Right ventricle myocardium superior (tissue), 1 donor: ENCODE measurements at regions not wholly inside any gene's neighbourhood (a gene's known extent, or its start where the extent isn't known, plus 50 kb on each side); places are given as distances from the start of the nearest gene placed in this dataset.
"Not testable (repeated sequence)": the region's sequence is repeated elsewhere in the genome, so short reads cannot be mapped to it uniquely, and the experiment has no call there.

Experiments used
- ATAC-seq: fragments of 200-7000 bp; cut with Tn5 transposase; one replicate; pipeline ENCODE4 v1.9.1; 2020; ENCODE audit warnings: mild to moderate bottlenecking; ENCODE audit not compliant: poor library complexity
- DNase-seq: peaks from one replicate; pipeline ENCODE4 v3.0.0-alpha.2; 2020
- intact Hi-C: fragments of 100-400 bp; cut with DNase I; formaldehyde crosslinking; loops from one replicate; pipeline ENCODE4 v1.11.2; 2022
- donor health status: DM: no; HTN: yes; CAD: no; lungs with severe emphysema.

DNA sequence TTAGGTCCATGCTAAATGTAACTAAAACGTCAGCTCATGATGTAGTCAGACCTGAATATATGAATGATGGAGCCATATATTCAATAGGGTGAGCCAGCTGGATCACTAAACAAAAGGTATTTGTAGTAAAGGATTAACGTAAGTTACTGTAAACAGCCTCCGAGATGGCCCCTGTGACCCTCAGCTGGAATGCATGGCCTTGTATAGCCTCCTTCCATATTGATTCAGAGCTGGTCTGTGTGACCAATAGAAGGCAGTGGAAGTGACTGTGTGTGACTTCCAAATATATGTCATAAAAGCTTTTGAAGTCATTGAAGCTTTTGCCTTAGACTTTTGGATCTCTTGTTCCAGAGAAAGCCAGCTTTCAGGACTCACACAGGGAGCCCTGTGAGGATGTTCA is 154.4 kb upstream of the CHD1 start:
- ATAC-seq (no peak), DNase-seq (no peak)
- intact Hi-C loops, result no loop called here

DNA sequence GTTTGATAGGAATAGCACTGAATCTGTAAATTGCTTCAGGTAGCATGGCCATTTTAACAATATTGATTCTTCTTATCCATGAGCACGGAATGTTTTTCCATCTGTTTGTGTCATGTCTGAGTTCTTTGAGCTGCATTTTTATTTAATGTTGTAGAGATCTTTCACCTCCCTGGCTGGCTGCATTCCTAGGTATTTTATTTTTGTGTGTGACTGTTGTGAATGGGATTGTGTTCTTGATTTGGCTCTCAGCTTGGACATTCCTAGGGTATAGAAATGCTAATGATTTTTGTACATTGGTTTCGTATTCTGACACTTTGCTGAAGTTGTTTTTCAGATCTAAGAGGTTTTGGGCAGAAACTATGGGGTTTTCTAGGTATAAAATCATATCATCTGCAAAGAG is 152.9 kb upstream of the CHD1 start:
- ATAC-seq (no peak), DNase-seq (no peak)
- intact Hi-C loops, result no loop called here

- DNase-seq, result no peak
- no peak for ATAC-seq
- intact Hi-C loops, result no loop called here
Measured at GRCh38 chr5:99076723-99077640, 148.2 kb upstream of the CHD1 start.

DNA sequence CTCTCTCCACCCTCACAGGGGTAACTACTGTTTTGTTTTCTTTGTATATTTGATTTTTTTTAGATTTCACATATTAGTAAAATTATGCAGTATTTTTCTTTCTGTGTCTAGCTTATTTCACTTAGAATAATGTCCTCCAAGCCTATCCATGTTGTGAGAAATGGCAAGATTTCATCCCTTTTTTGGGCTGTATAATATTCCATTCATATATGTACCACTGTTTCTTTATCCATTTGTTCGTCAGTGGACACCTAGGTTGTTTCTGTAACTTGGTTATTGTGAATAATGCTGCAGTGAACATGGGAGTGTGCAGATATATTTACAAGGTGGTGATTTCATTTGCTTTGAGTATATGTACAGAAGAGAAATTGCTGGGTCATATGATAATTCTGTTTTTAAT is 144.0 kb upstream of the CHD1 start:
- intact Hi-C loops, result no loop called here
- DNase-seq (no peak), ATAC-seq (no peak)

- intact Hi-C loops, result no loop called here
- no peak for ATAC-seq
Measured at GRCh38 chr5:99070822-99071221, 142.0 kb upstream of the CHD1 start.

GRCh38 chr5:99070362-99070761 is 141.6 kb upstream of the CHD1 start:
- no peak for DNase-seq
- no peak for ATAC-seq
- intact Hi-C loops, result no loop called here

More at GRCh38 chr5:99070822-99071221, 142.0 kb upstream of the CHD1 start:
- DNase-seq, result no peak

- DNase-seq (no peak), ATAC-seq (no peak)
- intact Hi-C loops, result no loop called here
Measured at GRCh38 chr5:99068944-99069650, 140.3 kb upstream of the CHD1 start.

DNA sequence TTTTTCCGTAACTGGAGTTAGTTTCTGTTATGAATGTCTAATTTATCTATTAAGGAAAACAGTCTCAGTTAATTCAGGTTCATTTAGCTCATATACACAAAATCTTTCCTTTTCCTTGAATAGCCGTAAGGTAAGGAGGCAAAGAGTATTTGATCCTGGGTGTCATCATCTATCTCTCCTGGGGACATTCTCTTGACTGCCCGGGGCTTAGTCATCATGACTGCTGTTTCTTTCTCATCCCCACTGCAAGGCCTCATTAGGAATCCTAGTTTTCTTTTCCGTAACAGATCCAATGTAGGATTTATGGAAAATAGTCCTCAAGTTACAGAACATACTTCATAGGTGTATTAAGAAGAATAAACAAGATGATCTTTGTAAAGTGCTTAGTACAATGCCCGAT is 134.9 kb upstream of the CHD1 start:
- ATAC-seq (no peak), DNase-seq (no peak)
- intact Hi-C loops, result no loop called here

DNA sequence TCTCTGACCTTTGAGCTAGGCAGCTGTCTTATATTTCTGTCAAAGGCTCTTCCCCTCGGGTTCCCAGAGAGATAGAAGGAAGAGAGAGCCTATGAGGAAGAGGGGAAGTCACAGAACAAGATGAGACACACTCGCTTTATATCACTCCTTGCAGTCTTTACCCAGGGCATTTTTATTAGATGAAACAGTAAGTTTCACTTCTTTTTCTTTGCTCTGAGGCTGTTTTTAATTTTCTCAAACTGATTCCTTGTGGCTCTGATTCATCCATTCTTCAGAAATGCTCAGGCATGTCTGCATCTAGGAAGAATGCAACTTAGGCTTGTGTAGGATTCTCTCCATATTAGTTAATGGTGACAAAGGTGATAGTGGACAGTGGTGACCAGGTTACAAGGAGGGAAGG is 132.9 kb upstream of the CHD1 start:
- intact Hi-C loops, result no loop called here
- DNase-seq, result no peak
- ATAC-seq, result no peak

DNA sequence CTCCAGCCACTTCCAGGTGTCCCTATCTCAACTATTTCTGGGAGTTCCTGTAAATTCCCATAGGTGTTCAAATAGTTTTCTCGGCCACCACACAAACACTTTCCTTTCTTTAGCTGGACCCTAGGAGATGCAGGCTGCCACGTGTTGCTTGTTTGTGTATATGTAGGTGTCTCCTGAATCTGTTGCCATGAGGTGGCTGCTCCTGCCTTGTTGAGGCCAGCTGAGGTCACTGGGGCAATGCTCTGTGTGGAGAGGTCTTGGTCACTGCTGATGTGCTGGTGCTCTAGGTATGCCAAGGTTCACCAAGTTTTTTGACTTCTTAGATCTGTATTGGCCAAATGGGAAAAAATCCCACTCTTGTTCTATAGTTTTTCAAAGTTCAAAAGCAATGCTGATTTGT is 132.5 kb upstream of the CHD1 start:
- no peak for ATAC-seq
- DNase-seq, result no peak
- intact Hi-C loops, result no loop called here

GRCh38 chr5:99060306-99061261 is 131.8 kb upstream of the CHD1 start:
- intact Hi-C loops, result no loop called here
- ATAC-seq, result peak; percentile 58
- DNase-seq, result peak; percentile 83

DNA sequence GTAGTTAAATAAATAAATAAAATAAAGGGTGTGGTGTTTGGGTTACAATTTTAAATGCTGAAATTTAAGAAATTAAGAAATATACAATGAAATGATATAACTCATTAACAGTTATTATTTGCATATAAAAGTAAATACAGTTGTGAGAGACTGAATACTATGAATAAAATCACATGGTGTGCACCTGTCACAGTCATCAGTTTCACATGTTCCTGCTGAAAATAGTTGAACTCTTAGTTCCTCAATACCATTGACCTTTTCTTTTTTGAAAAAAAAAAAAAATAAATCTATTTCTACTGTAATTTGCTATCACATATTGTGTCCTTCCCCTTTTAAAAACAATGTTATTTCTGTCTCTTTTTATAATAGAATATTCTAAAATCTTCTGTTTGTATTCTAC is 130.9 kb upstream of the CHD1 start:
- DNase-seq (no peak), ATAC-seq (no peak)
- intact Hi-C loops, result no loop called here

DNA sequence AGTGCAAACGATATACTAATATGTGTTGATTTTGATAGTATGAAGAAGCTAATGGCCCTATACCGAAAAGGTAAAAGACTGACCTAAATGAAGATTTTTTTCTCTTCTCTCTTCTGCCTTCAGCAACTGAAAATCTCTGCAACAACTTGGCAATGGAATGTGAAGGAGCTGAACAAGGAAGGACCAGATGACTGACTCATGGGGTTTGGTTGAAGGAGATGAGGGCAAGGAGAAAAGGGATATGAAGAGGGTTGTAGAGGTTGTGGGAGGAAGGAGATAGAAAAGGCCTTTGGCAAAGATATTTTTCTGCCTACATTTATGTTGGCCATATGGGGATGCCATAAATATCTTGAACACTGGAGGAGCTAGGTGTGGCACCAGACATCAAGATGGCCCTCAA is 129.7 kb upstream of the CHD1 start:
- no peak for ATAC-seq
- intact Hi-C loops, result no loop called here
- no peak for DNase-seq

- DNase-seq (no peak), ATAC-seq (no peak)
- intact Hi-C loops, result no loop called here
Measured at GRCh38 chr5:99054972-99055371, 126.2 kb upstream of the CHD1 start.

DNA sequence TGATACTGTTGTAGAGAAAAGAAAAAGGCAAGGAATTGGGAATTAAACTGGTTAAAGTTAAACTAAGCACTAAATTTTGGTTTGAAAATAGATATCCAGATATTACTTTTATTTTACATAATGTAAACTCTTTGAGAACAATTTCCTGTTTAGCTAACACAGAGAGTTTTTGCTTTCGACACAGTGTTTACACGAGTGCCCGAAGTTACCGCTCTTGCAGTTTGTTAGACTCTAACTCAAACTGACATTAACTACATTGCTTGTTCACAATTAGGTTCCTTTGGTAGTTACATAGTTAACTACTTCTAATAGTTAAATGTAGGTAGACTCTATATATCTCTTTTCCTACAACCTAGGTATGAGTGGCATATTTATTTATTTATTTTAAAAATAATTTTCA is 117.1 kb upstream of the CHD1 start:
- intact Hi-C loops, result no loop called here
- DNase-seq (no peak), ATAC-seq (no peak)

DNA sequence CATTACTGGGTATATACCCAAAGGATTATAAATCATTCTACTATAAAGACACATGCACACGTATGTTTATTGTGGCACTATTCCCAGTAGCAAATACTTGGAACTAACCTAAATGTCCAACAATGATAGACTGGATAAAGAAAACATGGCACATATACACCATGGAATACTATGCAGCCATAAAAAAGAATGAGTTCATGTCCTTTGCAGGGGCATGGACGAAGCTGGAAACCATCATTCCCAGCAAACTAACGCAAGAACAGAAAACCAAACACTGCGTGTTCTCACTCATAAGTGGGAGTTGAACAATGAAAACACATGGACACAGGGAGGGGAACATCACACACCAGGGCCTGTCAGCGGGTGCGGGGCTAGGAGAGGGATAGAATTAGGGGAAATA is 114.5 kb upstream of the CHD1 start:
- intact Hi-C loops, DNase-seq, ATAC-seq: not testable (repeated sequence)

DNA sequence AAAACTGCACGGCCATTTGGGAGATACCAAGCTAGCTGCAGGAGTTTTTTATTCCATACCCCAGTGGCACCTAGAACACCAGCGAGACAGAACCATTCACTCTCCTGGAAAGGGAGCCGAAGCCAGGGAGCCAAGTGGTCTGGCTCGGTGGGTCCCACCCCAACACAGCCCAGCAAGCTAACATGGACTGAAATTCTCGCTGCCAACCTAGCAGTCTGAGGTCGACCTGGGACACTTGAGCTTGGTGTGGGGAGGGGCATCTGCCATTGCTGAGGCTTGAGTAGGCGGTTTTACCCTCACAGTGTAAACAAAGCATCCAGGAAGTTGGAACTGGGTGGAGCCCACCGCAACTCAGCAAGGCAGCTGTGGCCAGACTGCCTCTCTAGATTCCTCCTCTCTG is 108.9 kb upstream of the CHD1 start:
- no peak for ATAC-seq
- intact Hi-C loops, result no loop called here
- no peak for DNase-seq

DNA sequence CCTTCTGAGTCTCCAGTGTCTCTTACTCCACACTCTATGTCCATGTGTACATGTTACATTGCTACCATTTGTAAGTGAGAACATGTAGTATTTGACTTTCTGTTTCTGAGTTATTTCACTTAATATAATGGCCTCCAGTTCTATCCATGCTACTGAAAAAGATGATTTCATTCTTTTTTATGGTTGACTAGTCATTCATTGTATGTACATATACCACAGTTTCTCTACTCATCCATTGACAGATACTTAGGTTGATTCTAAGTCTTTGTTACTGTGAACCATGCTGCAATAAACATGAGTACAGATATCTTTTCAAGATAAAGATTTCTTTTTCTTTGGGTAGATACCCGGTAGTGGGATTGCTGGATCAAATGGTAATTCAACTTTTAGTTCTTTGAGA is 107.1 kb upstream of the CHD1 start:
- ATAC-seq (no peak), DNase-seq (no peak)
- intact Hi-C loops, result no loop called here

- intact Hi-C loops, result no loop called here
- ATAC-seq, result no peak
- DNase-seq, result no peak
Measured at GRCh38 chr5:99034336-99034735, 105.5 kb upstream of the CHD1 start.
